Lower leg skin (tissue), 4 donors: ENCODE measurements at regions not wholly inside any gene's neighbourhood (a gene's known extent, or its start where the extent isn't known, plus 50 kb on each side); places are given as distances from the start of the nearest gene placed in this dataset.

Source experiments
- DNase-seq, 2 donors: peaks; one replicate each; pipeline ENCODE4 v3.0.0-alpha.2; 2019; ENCODE audit warnings: low spot score in 2 of 2
- H3K4me3 ChIP-seq: fragments of 200-600 bp; sonication (generic); 2 replicates; pipeline ENCODE4 v1.5.1; 2017; ENCODE audit warnings: mild to moderate bottlenecking, low read depth; ENCODE audit not compliant: poor library complexity, severe bottlenecking
- POLR2A ChIP-seq, 2 donors: fragments of 450-650 bp; IDR thresholded peaks; one replicate each; pipeline ENCODE4 v1.6.1; 2016 to 2017; ENCODE audit warnings: antibody characterized with exemption in 2 of 2, mild to moderate bottlenecking in 1 of 2, moderate library complexity in 1 of 2
- WGBS, 2 donors: methylation state at CpG; one replicate each; pipeline ENCODE4 v1.1.5; 2018; 5-methylcytosine and 5-hydroxymethylcytosine counted together
- intact Hi-C: fragments of 100-400 bp; cut with DNase I; formaldehyde crosslinking; loops from one replicate; pipeline ENCODE4 v1.15.0; 2023; ENCODE audit warnings: low total_unique reads
- TF ChIP-seq, protein P1 (sequence below), 3 donors: fragments of 450-650 bp; IDR thresholded peaks; one replicate each; pipeline ENCODE4 v1.5.1; 2016; ENCODE audit warnings: antibody characterized with exemption in 3 of 3, mild to moderate bottlenecking in 3 of 3, moderate library complexity in 2 of 3

DNA sequence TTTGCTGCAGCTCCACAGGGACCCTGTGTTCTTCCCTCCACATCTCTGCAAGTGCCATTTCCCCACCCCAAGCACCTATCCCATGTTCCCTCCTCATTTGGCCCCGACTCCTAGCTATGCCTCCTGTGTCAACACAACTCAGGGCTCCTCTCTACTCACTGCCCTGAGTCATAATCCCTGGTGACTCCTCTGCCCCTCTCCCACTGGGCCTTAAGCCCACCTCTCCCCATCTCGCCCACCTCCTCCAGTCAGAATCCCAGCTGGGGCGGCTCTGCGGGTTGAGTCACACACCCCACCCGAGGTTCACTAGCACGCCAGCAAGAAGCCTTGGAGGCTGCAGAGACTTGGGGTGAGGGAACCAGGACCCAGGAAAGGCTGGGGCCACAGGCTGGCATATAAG lies 346.2 kb downstream of the FOXL1 start:
- no peak for DNase-seq
- TF ChIP-seq POLR2A (IDR thresholded peaks at IDR 0.05): no peak
- TF ChIP-seq, protein P1, sequence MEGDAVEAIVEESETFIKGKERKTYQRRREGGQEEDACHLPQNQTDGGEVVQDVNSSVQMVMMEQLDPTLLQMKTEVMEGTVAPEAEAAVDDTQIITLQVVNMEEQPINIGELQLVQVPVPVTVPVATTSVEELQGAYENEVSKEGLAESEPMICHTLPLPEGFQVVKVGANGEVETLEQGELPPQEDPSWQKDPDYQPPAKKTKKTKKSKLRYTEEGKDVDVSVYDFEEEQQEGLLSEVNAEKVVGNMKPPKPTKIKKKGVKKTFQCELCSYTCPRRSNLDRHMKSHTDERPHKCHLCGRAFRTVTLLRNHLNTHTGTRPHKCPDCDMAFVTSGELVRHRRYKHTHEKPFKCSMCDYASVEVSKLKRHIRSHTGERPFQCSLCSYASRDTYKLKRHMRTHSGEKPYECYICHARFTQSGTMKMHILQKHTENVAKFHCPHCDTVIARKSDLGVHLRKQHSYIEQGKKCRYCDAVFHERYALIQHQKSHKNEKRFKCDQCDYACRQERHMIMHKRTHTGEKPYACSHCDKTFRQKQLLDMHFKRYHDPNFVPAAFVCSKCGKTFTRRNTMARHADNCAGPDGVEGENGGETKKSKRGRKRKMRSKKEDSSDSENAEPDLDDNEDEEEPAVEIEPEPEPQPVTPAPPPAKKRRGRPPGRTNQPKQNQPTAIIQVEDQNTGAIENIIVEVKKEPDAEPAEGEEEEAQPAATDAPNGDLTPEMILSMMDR (IDR thresholded peaks at IDR 0.05): no peak
- H3K4me3 ChIP-seq: no peak overlapping the region
- 80 to 81% methylated on average over 6 of the region's 6 CpGs for WGBS, 2 donors
- intact Hi-C loops: no loop called here

DNA sequence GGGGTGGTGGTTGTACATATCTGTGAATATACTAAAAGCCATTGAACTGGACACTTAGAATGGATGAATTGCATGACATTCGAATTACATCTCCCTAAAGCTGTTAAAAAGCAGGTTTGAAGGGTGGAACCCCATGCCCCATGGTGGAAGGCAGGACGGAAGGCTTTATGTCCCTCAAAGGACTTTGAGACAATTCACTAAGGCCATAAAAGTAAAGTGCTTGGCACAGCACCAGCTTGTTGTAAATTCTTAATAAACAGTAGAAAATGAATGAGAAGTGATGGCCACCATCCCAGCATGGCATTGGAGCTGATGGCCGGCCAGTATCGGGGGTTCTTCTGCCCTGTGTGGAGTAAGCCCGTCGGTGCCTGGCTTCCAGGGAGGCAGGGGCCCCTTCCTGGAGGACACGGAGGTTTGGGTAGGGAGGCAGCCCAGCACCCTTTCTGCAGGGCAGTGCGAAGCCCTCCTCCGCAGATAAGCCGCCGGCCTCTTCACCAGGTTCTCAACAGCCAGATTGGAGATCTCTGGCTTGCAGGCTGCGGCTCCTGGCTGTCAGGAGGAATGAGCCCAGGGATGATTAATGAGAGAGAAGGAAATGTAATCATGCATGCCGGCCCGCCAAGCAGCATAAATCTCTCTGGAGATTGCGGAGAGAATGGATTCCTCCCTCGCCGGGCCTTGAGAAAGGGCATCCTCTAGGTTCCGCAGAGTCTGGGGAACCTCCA lies 346.9 kb downstream of the FOXL1 start:
- no peak for DNase-seq
- WGBS, 2 donors: 51% methylated on average over 17 to 18 of the region's 18 CpGs
- TF ChIP-seq POLR2A (IDR thresholded peaks at IDR 0.05): no peak
- TF ChIP-seq, protein P1 (IDR thresholded peaks at IDR 0.05): no peak
- H3K4me3 ChIP-seq: no peak overlapping the region
- intact Hi-C loops: no loop called here

DNA sequence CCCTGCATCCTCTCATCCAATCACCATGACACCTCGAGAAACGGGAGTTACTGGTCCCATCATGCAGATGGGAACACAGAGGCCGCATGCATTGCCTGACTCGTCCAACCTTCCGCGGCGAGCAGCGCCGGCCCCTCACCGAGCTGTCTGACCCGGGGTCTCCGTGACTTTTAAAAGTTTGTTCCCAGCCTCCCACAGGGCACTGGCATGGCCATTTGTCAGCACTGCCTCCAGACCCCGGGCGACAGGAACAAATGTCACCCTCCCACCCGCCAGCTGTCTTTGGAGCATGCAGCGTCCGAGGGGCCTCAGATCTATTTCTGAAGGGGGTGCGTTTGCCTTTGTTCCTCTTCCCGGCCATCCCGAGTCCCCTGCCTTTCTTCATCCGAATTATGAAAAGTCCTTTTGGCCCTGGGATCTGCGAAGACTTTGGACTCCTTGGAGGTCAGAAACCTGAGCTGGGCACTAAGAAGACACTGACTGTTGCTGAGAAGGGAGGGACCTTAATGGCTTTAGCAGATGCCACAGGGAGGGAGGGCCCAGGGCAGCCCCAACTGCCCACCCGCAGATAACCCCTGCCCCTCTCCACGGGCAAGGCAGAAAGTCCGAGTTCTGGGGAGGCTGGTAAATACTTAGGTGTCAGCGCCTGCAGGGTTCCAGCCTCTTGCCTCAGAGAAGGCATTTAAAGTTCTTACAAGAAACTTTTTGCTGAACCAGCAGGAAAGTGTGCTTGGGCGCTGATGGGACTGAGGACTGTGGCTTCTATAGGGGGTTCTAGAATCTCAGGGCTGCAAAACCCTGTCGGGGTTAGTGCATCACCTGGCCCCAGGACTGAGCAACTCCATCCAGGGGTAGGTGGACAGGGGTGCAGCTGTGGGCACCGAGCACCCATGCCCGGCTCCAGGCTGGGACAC lies 348.1 kb downstream of the FOXL1 start:
- TF ChIP-seq, protein P1 (IDR thresholded peaks at IDR 0.05): no peak
- no peak for TF ChIP-seq POLR2A (IDR thresholded peaks at IDR 0.05)
- intact Hi-C loops: no loop called here
- WGBS, 2 donors: 85 to 92% methylated on average over 30 of the region's 30 CpGs
- H3K4me3 ChIP-seq: no peak overlapping the region
- DNase-seq: no peak

DNA sequence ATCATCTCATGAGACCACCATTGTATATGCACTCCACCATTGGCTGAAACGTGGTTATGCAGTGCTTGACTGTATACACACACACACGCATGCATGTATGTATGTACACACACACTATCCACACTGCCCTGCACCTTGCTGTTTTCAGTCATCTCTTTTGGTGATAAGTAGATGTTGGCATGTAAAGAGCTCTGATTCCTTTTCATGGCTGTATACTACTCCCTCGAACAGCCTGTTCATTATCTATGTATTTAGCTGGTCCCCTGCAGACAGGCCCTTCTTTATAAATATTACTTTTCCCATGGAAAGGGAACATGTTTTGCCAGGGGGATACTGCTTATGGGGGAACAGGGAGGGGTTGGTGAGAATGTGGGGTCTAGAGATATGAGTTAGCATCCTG lies 349.4 kb downstream of the FOXL1 start:
- H3K4me3 ChIP-seq: no peak overlapping the region
- TF ChIP-seq, protein P1 (IDR thresholded peaks at IDR 0.05): no peak
- no peak for TF ChIP-seq POLR2A (IDR thresholded peaks at IDR 0.05)
- WGBS, 2 donors: 94 to 97% methylated on average over 3 of the region's 3 CpGs
- no peak for DNase-seq
- intact Hi-C loops: no loop called here

DNA sequence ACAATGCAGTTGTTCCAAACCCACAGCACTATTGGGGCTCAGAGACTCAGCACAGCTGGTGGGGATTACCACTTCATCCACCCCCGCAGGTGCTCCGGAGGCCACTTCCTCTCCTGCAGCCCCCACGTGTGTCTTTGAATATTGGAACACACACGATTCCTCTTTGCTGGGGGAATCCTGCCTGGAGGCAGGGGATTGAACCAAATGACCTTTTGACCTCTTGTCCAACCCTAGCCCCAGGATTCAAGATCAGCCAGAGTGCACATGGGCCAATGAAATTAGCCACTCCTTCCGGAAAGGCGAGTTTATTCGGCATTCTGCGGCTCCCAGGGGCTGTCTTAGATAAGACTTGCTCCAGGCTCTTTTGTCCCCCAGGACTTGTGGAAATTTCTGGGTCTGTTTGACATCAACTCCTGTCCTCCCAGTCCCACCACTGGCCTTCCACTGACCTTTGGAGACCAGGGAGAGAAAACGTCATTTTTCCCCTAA lies 350.2 kb downstream of the FOXL1 start:
- TF ChIP-seq, protein P1 (IDR thresholded peaks at IDR 0.05): no peak
- TF ChIP-seq POLR2A (IDR thresholded peaks at IDR 0.05): no peak
- intact Hi-C loops: no loop called here
- H3K4me3 ChIP-seq: no peak overlapping the region
- no peak for DNase-seq
- WGBS, 2 donors: 47 to 61% methylated on average over 9 of the region's 9 CpGs
